Calu3 (cell line): ENCODE measurements at regions not wholly inside any gene's neighbourhood (a gene's known extent, or its start where the extent isn't known, plus 50 kb on each side); places are given as distances from the start of the nearest gene placed in this dataset.

Experiments used
- BruUV-seq: library from RNA; stranded (reverse); fragments of 400-500 nt; replicated peaks from 2 replicates; lab custom pipeline; 2021; lab: Mats Ljungman, UMichigan
- CTCF ChIA-PET: fragments of 300-600 bp; sonication (Branson Sonifier 250); formaldehyde crosslinking; loops from one replicate; lab custom pipeline; 2022; ENCODE audit warnings: antibody characterized with exemption; lab: Charles Lee
- DNase-seq: peaks from one replicate; pipeline ENCODE4 v3.0.0; 2022
- H3K27ac Mint-ChIP-seq: one replicate; pipeline ENCODE4 v1.8.0; 2022; ENCODE audit warnings: mixed read lengths; ENCODE audit not compliant: unreplicated experiment
- H3K27me3 Mint-ChIP-seq: one replicate; pipeline ENCODE4 v1.8.0; 2022; ENCODE audit warnings: mixed read lengths; ENCODE audit not compliant: unreplicated experiment
- H3K36me3 Mint-ChIP-seq: one replicate; pipeline ENCODE4 v1.8.0; 2022; ENCODE audit warnings: mild to moderate bottlenecking, moderate library complexity, mixed read lengths; ENCODE audit not compliant: insufficient read depth, unreplicated experiment
- H3K4me1 Mint-ChIP-seq: one replicate; pipeline ENCODE4 v1.8.0; 2022; ENCODE audit warnings: mild to moderate bottlenecking, low read depth, mixed read lengths; ENCODE audit not compliant: unreplicated experiment
- H3K4me3 Mint-ChIP-seq: one replicate; pipeline ENCODE4 v1.8.0; 2022; ENCODE audit warnings: mild to moderate bottlenecking, low read depth, moderate library complexity, mixed read lengths; ENCODE audit not compliant: unreplicated experiment
- H3K9me3 Mint-ChIP-seq: one replicate; pipeline ENCODE4 v1.8.0; 2022; ENCODE audit warnings: low read depth, mixed read lengths; ENCODE audit not compliant: unreplicated experiment
- CTCF ChIP-seq: fragments of 200-600 bp; IDR thresholded peaks from one replicate; pipeline ENCODE4 v1.8.0; 2022; ENCODE audit warnings: antibody characterized with exemption; ENCODE audit not compliant: unreplicated experiment
- intact Hi-C: fragments of 100-400 bp; cut with micrococcal nuclease; formaldehyde crosslinking; loops from one replicate; pipeline ENCODE4 v1.10.0; 2022; ENCODE audit not compliant: unreplicated experiment

- intact Hi-C loops = no loop called here
- H3K9me3 Mint-ChIP-seq = no peaks in the 10 kb centered on the region
- no peaks in the 10 kb centered on the region for H3K4me1 Mint-ChIP-seq
- H3K27me3 Mint-ChIP-seq = no peaks in the 10 kb centered on the region
- CTCF ChIA-PET = no interaction called here
- H3K27ac Mint-ChIP-seq = no peak overlapping the region
- no peak overlapping the region for H3K4me3 Mint-ChIP-seq
- no TSS peak for BruUV-seq
- TF ChIP-seq CTCF = no peak
- DNase-seq = no peak
- no peaks in the 10 kb centered on the region for H3K36me3 Mint-ChIP-seq
Observed at GRCh38 chr2:215626812-215627281, 191.0 kb upstream of the FN1 start.

GRCh38 chr2:215626063-215626462 is 190.2 kb upstream of the FN1 start:
- no peaks in the 10 kb centered on the region for H3K4me1 Mint-ChIP-seq
- CTCF ChIA-PET = no interaction called here
- no peaks in the 10 kb centered on the region for H3K36me3 Mint-ChIP-seq
- no peak overlapping the region for H3K4me3 Mint-ChIP-seq
- BruUV-seq = no TSS peak
- intact Hi-C loops = no loop called here
- no peaks in the 10 kb centered on the region for H3K27me3 Mint-ChIP-seq
- no peak overlapping the region for H3K27ac Mint-ChIP-seq
- TF ChIP-seq CTCF = no peak
- H3K9me3 Mint-ChIP-seq = no peaks in the 10 kb centered on the region
- DNase-seq = no peak

- CTCF ChIA-PET = no interaction called here
- Mint-ChIP-seq H3K4me1 (peaks cover 1% of the 10 kb centered on the region), H3K27ac (no peak overlapping the region), H3K27me3 (no peaks in the 10 kb centered on the region), H3K9me3 (no peaks in the 10 kb centered on the region), H3K36me3 (no peaks in the 10 kb centered on the region), H3K4me3 (no peak overlapping the region)
- DNase-seq = no peak
- no TSS peak for BruUV-seq
- no peak for TF ChIP-seq CTCF
- intact Hi-C loops = no loop called here
Observed at GRCh38 chr2:215625207-215625606, 189.3 kb upstream of the FN1 start.

GRCh38 chr2:215624423-215624829 is 188.6 kb upstream of the FN1 start:
- intact Hi-C loops = no loop called here
- Mint-ChIP-seq H3K27ac (no peak overlapping the region), H3K4me1 (peaks cover 9% of the 10 kb centered on the region), H3K9me3 (no peaks in the 10 kb centered on the region), H3K27me3 (no peaks in the 10 kb centered on the region), H3K36me3 (no peaks in the 10 kb centered on the region), H3K4me3 (no peak overlapping the region)
- CTCF ChIA-PET = no interaction called here
- BruUV-seq = no TSS peak
- no peak for TF ChIP-seq CTCF
- no peak for DNase-seq

- BruUV-seq = no TSS peak
- no peaks in the 10 kb centered on the region for H3K9me3 Mint-ChIP-seq
- no peaks in the 10 kb centered on the region for H3K27me3 Mint-ChIP-seq
- H3K4me3 Mint-ChIP-seq = no peak overlapping the region
- no peak overlapping the region for H3K27ac Mint-ChIP-seq
- CTCF ChIA-PET = no interaction called here
- no peaks in the 10 kb centered on the region for H3K36me3 Mint-ChIP-seq
- TF ChIP-seq CTCF = no peak
- no peak for DNase-seq
- peaks cover 18% of the 10 kb centered on the region for H3K4me1 Mint-ChIP-seq
- intact Hi-C loops = no loop called here
Observed at GRCh38 chr2:215622837-215623236, 187.0 kb upstream of the FN1 start.
